ENCODE measurements at regions not wholly inside any gene's neighbourhood (a gene's known extent, or its start where the extent isn't known, plus 50 kb on each side); places are given as distances from the start of the nearest gene placed in this dataset.

GRCh38 chr6:25008707-25009392 is 73.1 kb upstream of the RIPOR2 start:
- no peaks in the 10 kb centered on the region for H3K79me1 ChIP-seq (ENCODE audit: insufficient read depth, low read depth, low read length, poor library complexity, severe bottlenecking)
- no peak overlapping the region for H3K23ac ChIP-seq (ENCODE audit: insufficient read length, low read depth, low read length)
- Mint-ChIP-seq H3K4me1 (peaks cover 9 to 19% of the 10 kb centered on the region in 2 experiments), H3K9me3 (no peaks in the 10 kb centered on the region; a peak in 1 of 5 replicates), H3K4me3 (no peak overlapping the region), H3K27me3 (ENCODE audit: low read depth) (no peaks in the 10 kb centered on the region; the same call in 1 of the 2 replicates), H3K36me3 (ENCODE audit: insufficient read depth in 1 of 3, low read depth in 3 of 3) (no peaks in the 10 kb centered on the region), H3K27ac (no peak overlapping the region)
- TF ChIP-seq CTCF (conservative IDR thresholded peaks at IDR 0.05) = no peak
- no peaks in the 10 kb centered on the region for H3K79me2 ChIP-seq (ENCODE audit: insufficient read depth, low read length)
- no peak overlapping the region for H3K9ac ChIP-seq (ENCODE audit: extremely low read depth, insufficient read length, low read length)
- H2BK20ac ChIP-seq (ENCODE audit: low read depth, low read length, poor library complexity, severe bottlenecking) = no peak overlapping the region
- H3K56ac ChIP-seq (ENCODE audit: insufficient read length, low read depth, low read length) = no peak overlapping the region
- H2BK5ac ChIP-seq (ENCODE audit: insufficient read length, low read length) = no peak overlapping the region
- no peaks in the 10 kb centered on the region for H3K27me3 ChIP-seq (ENCODE audit: insufficient read depth, low read length)
- no peak overlapping the region for H3K4me2 ChIP-seq (ENCODE audit: insufficient read depth, insufficient read length, low read length)
- H2AFZ ChIP-seq (ENCODE audit: low read length) = no peak overlapping the region
- H4K91ac ChIP-seq (ENCODE audit: insufficient read length, low read depth, low read length) = no peak overlapping the region
- H4K20me1 ChIP-seq (ENCODE audit: control insufficient read depth, insufficient read depth, insufficient read length) = no peaks in the 10 kb centered on the region
- H3K27ac ChIP-seq (ENCODE audit: insufficient read length, low read depth, low read length) = no peak overlapping the region
- no peak overlapping the region for H2AK5ac ChIP-seq (ENCODE audit: insufficient read length, low read length)
- no peak overlapping the region for H2BK15ac ChIP-seq (ENCODE audit: low read depth, low read length)
- H4K5ac ChIP-seq (ENCODE audit: insufficient read length, low read depth, low read length) = no peak overlapping the region
- no peak overlapping the region for H4K8ac ChIP-seq (replicated peaks; ENCODE audit: insufficient read length, low read depth, low read length)
- H3K9me3 ChIP-seq (ENCODE audit: control insufficient read depth, low read depth, low read length) = no peaks in the 10 kb centered on the region
- DNase-seq = no peak
- no CpG with 5 or more reads among the region's 4 CpGs for whole genome bisulfite sequencing (ENCODE audit: extremely low coverage, insufficient read length, low lambda C conversion rate)
- H3T11ph ChIP-seq (ENCODE audit: low read length) = no peak overlapping the region
- H3K18ac ChIP-seq (ENCODE audit: insufficient read length, low read depth, low read length) = no peak overlapping the region
- no peak overlapping the region; the same call in 1 of the 2 replicates for H3K14ac ChIP-seq (ENCODE audit: insufficient read depth, low read length)
- no peak overlapping the region for H2BK12ac ChIP-seq (ENCODE audit: insufficient read length, low read depth, low read length)
- no peak overlapping the region for H3K4ac ChIP-seq (ENCODE audit: low read depth, low read length)
- H2BK120ac ChIP-seq (ENCODE audit: low read depth, low read length, poor library complexity, severe bottlenecking) = no peak overlapping the region
- no peaks in the 10 kb centered on the region; the same call in 1 of the 2 replicates for H3K4me1 ChIP-seq (ENCODE audit: insufficient read depth, low read length)
- no peaks in the 10 kb centered on the region for H3K23me2 ChIP-seq (ENCODE audit: insufficient read length, low read depth, low read length, poor library complexity, severe bottlenecking)

All from H9 (cell line).